Vagina (tissue), 2 donors: ENCODE measurements at regions not wholly inside any gene's neighbourhood (a gene's known extent, or its start where the extent isn't known, plus 50 kb on each side); places are given as distances from the start of the nearest gene placed in this dataset.

Experiments
- POLR2A ChIP-seq, 2 donors: fragments of 450-650 bp; IDR thresholded peaks; one replicate each; pipeline ENCODE4 v1.6.1; 2017; ENCODE audit warnings: antibody characterized with exemption in 2 of 2, mild to moderate bottlenecking in 2 of 2, moderate library complexity in 2 of 2
- POLR2AphosphoS5 ChIP-seq, 2 donors: sonication (generic); formaldehyde crosslinking; IDR thresholded peaks; one replicate each; pipeline ENCODE4 v1.9.0; 2017; ENCODE audit warnings: antibody characterized with exemption in 2 of 2, mild to moderate bottlenecking in 2 of 2, low read depth in 1 of 2; ENCODE audit not compliant: insufficient read depth in 1 of 2
- TF ChIP-seq, protein P1 (sequence below), 3 experiments: fragments of 450-650 bp in 2 of 3; fragments of 200-600 bp in 1 of 3; sonication (generic) in 1 of 3; IDR thresholded peaks; one replicate each; pipeline ENCODE4 v1.5.1; 2017 to 2019; ENCODE audit warnings: antibody characterized with exemption in 3 of 3, mild to moderate bottlenecking in 2 of 3, moderate library complexity in 2 of 3

DNA sequence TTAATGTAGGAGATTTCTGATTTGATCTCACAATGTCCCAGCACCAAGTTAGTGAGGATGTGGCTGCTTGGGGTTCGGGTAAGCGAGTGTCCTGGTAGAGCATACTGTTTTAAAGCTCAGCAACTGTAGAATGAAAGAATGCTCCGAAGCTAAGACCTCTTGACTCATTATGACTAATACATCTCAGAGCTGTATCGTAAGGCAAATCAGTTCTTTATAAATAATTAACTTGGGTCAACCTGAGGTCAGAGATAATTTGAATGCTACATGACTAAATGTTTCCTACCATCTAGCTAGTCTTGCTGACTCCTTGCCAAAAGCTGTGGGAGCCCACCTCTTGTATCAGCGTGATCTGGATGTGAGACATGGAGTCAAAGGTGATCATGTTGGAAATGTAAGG, 128.8 kb upstream of the PDE7B start:
- TF ChIP-seq POLR2A (IDR thresholded peaks at IDR 0.05) (no peak), POLR2AphosphoS5 (IDR thresholded peaks at IDR 0.05; ENCODE audit: insufficient read depth in 1 of 2, low read depth in 1 of 2) (no peak)
- TF ChIP-seq, protein P1, sequence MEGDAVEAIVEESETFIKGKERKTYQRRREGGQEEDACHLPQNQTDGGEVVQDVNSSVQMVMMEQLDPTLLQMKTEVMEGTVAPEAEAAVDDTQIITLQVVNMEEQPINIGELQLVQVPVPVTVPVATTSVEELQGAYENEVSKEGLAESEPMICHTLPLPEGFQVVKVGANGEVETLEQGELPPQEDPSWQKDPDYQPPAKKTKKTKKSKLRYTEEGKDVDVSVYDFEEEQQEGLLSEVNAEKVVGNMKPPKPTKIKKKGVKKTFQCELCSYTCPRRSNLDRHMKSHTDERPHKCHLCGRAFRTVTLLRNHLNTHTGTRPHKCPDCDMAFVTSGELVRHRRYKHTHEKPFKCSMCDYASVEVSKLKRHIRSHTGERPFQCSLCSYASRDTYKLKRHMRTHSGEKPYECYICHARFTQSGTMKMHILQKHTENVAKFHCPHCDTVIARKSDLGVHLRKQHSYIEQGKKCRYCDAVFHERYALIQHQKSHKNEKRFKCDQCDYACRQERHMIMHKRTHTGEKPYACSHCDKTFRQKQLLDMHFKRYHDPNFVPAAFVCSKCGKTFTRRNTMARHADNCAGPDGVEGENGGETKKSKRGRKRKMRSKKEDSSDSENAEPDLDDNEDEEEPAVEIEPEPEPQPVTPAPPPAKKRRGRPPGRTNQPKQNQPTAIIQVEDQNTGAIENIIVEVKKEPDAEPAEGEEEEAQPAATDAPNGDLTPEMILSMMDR (IDR thresholded peaks at IDR 0.05) = no peak
